ENCODE measurements at regions not wholly inside any gene's neighbourhood (a gene's known extent, or its start where the extent isn't known, plus 50 kb on each side); places are given as distances from the start of the nearest gene placed in this dataset.

GRCh38 chr9:118992813-118993794 is 376.1 kb downstream of the BRINP1 start:
- DNase-seq (ENCODE audit: low read depth in 2 of 2): no peak

DNA sequence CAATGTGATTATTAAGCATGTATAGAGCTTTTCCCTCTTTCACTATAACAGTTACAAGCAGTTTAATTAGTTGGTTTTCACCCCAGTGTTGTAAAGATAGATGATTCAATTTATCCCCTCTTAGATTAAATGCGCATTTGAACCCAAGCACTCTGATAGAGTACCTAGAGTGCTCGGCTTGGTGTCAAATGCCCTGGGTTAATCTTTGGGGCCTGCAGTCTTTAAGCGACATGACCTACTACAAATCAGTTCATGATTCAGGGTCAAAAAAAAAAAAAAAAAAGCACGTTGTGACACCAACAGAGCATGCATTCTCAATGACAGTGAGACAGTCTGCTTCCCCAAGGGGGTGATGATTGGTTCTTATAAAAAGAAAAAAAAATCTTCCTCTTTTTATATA is 375.3 kb downstream of the BRINP1 start:
- no peak for DNase-seq (ENCODE audit: low read depth in 2 of 2)

GRCh38 chr9:119002491-119002890 is 366.7 kb downstream of the BRINP1 start:
- no peak for DNase-seq (ENCODE audit: low read depth in 2 of 2)

DNA sequence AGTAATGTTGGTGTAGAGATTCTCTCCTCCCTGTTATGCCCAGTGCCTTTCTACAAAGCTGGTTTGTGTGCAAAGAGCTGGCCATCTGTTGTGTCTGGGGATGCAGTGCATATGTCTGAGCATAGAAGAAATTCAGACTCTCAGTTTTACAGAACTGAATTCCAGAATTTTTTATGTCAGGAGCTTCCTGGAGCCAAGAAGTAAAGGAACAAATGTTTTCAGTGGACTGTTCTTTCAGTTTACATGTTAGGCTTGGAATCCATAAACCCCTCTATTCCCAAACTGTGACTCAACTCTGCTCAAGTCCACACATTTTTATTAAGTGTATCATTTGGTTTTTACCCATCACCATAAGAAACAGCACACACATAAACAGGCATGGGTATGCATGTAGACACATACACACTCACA is 366.0 kb downstream of the BRINP1 start:
- DNase-seq (ENCODE audit: low read depth in 2 of 2): no peak

DNA sequence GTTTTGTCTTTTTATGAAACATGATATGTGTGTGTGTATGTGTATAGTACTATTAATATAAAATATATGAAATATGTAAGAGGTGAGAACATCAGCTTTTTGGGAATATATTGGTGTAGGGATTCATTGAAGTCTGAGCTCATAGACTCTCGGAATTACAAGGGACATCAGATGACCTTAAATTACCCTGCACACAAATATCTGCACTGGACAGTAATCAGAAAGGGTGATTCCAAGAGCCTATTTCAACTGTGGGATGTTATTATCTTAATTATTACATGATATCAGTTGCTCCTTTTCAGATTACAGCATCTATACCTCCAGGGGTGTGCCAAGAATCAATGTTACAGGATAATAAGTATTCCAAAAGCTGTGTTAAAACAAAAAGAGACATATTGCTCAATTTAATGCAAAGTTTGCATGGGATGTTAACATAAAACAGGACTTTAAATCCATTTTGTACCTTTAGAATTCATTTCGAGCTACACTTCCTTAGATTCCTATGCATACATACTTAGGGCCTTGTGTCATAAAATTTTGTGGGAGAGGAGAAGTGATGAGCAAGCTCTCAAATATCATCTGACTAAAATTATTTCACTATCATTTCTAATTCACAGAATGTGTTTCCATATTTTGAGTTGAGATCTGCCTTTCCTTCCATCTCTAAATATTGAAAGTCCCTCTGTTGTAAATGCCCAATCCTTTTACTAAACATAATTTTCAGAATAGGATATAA is 365.2 kb downstream of the BRINP1 start:
- no peak for DNase-seq (ENCODE audit: low read depth in 2 of 2)

DNA sequence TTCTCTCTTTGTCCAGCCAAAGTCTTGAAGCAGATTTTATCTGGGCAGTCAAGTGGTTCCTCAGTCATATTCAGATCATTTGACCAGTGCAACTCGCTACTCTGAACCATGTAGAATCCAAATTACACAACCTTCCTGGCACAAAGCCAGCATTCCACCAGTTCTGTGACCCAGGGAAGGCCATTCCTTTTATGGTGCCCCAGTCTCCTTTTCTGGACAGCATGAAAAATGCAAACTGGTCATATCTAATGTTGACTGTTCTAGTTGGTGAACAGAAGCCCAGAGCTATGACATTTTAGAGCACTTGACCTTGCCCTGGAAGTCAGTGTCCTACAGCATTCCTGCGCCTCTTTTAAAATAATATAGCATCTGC is 364.6 kb downstream of the BRINP1 start:
- no peak for DNase-seq (ENCODE audit: low read depth in 2 of 2)

DNA sequence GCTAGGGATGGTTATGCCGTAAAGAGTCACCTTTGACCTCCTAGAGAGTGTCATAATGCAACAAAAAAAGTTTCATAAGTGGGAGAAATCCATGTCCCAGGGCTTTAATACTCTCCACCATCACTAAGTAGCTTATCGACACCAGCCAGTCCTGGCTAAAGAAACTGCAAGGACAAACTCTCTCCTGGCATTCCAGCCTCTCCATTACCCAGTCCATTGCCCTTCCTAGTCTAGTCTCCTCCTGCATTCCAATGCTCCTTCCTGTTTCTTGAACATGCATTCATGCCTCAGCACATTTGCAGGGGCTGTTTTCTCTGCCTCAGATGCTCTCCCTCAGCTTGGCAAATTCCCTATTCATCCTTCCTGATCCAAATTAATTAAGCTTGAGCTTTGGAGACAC is 364.1 kb downstream of the BRINP1 start:
- no peak for DNase-seq (ENCODE audit: low read depth in 2 of 2)

- no peak for DNase-seq (ENCODE audit: low read depth in 2 of 2)
Measured at GRCh38 chr9:119009249-119009648, 360.0 kb downstream of the BRINP1 start.

- DNase-seq (ENCODE audit: low read depth in 2 of 2): no peak
Measured at GRCh38 chr9:119020284-119020683, 349.0 kb downstream of the BRINP1 start.

DNA sequence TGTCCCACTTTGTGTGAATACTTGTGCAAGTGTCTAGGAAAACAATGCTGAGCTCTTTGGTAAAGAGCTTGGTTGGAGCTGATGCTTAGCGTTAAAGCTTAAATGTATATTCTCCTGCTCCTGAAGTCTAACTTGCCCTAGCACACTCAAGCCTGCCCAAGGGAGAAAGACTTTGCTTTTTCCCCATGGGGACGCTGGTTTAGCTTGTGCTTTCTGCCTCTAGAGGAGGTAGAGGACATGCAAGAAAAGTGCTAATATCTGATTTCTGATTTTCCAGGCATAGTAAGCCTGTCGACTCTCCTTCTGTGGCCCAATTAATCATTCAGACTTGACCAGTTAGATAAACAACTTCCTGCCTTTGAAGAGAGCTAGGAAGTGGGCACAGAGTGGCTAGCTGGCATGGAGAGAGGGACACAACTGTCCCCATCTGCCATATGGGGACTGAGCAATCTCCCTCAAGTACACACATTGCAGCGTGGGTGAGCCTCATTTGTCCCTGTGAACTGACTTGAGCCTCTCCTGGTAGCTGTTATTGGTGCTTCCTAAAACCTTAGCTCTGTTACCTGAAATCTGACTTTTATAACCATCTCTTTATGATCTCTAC is 348.4 kb downstream of the BRINP1 start:
- no peak for DNase-seq (ENCODE audit: low read depth in 2 of 2)

DNA sequence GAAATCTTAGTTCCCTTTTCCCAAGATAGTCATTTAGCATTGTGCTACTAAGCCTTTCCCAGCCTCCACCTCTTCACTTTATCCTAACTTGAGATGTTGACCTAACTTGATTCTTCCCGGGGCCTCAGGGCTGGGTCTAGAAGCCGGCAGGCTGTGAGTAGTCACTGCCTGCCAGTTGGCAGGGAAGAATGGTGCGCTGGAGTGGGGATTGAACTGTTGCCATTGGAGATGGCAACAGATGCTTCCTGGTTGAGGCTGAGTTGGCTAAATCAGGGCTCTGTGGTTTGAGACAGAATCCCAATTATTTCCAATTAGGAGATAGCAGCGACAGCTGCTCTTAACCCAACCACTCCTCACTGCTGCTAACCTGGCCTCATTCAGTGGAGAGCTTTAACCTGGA is 343.1 kb downstream of the BRINP1 start:
- no peak for DNase-seq (ENCODE audit: low read depth in 2 of 2)

DNA sequence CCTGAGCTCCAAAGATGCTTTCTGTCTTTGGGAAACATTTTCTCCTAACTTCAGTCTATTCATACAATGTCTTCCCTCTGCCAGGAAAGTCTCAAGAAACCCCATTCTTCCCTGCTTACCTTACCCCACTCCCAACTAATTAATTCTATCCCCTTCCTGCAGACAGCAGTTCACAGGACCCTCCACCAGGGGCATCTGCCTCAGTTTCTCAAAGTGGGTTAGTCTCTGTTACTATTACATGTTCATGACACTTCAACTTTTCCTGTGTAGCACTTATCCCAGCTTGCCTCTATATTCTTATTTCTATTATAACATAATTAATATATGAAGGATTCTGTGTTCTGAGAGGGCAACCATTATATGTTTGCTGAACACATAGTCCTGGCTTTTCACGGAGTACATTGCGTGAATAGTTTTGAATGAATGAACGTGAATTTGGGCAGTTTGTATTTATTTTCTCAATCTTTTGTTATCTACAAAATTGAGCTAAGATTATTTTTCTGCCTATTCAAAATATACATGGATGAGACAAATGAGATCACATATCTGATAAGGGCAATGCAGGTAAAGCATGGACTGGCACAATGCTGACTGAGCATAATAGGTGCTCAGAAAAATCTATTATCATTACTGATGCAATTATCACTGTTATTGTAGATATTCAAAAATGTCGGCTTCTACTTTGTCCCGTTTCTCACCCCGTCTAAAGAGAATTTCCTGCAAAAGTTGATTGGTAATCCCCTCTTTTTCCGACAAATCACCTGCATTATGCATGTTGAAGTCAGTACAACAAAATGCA is 341.1 kb downstream of the BRINP1 start:
- DNase-seq (ENCODE audit: low read depth in 2 of 2): no peak

GRCh38 chr9:119029886-119030285 is 339.3 kb downstream of the BRINP1 start:
- no peak for DNase-seq (ENCODE audit: low read depth in 2 of 2)

- no peak for DNase-seq (ENCODE audit: low read depth in 2 of 2)
Measured at GRCh38 chr9:119033596-119033995, 335.6 kb downstream of the BRINP1 start.

GRCh38 chr9:119036969-119037368 is 332.3 kb downstream of the BRINP1 start:
- DNase-seq (ENCODE audit: low read depth in 2 of 2): no peak

DNA sequence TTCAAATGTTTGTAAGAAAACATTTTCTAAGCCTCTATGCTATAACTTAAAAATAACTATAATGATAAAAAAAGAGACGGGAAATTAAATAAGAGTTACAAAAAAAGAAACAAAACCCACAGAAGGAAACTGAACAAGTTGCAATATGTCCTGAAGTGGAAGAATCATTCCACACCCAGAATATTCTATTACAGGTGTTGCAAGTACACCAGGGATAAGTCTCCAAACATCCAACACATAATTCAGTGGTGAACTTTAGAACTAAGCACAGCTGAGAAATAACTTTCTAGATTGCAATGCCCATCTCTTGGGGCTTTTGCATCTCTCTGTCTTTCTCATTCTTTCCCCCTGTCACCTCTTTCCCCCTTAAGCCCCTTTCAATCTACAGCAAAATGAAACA is 325.2 kb downstream of the BRINP1 start:
- no peak for DNase-seq (ENCODE audit: low read depth in 2 of 2)

DNA sequence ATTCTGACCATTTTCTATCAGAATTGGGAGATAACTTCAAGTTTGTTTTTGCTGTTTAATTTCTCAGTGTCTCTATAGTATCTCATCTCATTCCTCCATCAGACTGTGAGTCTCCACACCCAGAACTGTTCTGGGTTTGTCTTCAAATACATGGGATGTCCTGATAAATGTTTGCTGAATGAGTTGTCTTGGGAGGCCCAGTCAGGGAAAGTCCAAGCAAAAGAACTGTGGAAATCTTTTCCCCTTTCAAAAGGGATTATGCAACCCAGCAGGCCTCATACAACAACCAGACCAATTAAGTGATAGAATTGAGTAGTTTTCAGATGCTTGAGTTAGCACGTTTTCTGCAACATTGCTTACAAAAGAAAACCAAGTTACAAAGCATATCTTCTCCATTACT is 324.4 kb downstream of the BRINP1 start:
- DNase-seq (ENCODE audit: low read depth in 2 of 2): no peak

- no peak for DNase-seq (ENCODE audit: low read depth in 2 of 2)
Measured at GRCh38 chr9:119047513-119048307, 321.5 kb downstream of the BRINP1 start.

DNA sequence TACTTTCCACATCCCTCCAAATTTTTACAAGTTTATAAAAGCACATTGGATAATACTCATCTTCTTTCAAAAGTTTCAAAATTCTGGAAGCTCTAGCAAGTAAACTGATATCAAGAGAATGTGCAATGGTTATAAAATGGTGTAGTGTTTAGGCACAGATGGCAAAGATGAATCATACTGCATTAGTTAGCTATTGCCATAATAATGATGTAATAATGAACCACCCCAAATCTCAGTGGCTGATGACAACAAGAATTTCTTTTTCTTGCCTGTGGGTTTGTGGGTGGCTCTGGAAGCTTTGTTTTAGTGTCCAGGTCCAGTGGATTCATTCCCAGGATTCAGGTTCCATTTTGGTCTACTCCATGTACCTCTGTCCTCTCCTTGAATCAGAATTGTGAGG is 319.0 kb downstream of the BRINP1 start:
- no peak for DNase-seq (ENCODE audit: low read depth in 2 of 2)

- DNase-seq (ENCODE audit: low read depth in 2 of 2): no peak
Measured at GRCh38 chr9:119052339-119053030, 316.8 kb downstream of the BRINP1 start.
